Posterior cingulate gyrus (tissue), 11 donors: ENCODE measurements at regions not wholly inside any gene's neighbourhood (a gene's known extent, or its start where the extent isn't known, plus 50 kb on each side); places are given as distances from the start of the nearest gene placed in this dataset.

Experiments
- DNase-seq, 10 donors: peaks; one replicate each; pipeline versions ENCODE4 v3.0.0 to v3.0.0-alpha.2; 2020 to 2021; ENCODE audit warnings: mixed read lengths in 3 of 10
- intact Hi-C: fragments of 100-400 bp; cut with DNase I; formaldehyde crosslinking; loops from one replicate; pipeline ENCODE4 v1.15.1; 2023

DNA sequence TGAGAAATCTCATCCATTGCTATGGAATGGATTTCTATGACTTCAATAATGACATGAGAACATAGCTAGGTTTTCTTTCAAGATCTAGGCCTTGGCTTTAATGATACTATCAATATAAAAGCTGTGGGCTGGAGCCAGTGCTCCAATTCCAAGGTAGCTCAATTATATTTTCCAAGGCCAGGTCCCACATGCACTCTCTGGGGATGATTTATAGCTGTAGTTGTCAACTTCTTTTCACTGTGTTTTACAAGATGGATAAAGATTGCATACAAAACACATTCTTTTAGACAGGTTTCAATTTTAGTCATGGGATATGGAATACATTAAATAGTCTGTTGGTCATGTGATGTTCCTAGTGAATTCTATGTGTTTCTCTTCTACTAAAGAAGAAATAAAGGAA, 156.7 kb downstream of the DCAF12L1 start:
- intact Hi-C loops = no loop called here
- DNase-seq = no peak

DNA sequence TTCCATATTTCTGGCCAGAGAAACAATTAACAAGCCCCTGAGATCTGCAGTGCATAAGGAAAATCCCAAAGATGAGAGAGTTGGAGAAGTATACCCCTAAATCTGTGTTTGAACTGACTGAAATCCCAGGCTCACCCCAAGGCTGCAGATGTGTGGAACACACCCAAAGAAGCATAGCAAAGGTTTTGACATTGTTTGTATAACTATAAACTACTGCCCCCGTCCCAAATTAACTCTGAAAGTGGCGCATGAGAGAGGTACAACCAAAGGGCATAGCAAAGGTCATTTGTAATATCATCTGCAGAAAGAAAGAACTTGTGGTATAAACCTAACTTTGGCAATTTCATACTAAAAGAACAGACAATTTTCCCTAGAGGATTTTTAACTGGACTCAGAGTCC, 157.9 kb downstream of the DCAF12L1 start:
- intact Hi-C loops = no loop called here
- no peak for DNase-seq

DNA sequence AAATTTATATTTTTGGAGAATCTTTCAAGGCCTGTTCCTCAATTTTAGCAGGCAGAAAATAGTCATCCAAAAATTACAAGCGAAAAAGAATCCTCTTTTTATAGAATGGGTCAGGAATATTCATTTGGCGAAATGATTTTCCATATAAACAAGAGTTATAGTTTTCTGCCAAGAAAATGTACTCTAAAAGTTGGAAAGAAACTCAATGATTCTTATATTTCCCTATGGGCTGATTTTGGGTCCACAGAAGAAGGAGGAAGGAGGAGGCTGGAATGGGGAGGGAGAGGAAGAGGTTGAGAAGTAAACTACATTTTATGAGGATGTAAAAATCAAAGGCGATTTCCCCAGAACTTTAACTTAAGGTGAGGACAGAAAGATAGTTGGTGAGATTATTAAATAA, 159.3 kb downstream of the DCAF12L1 start:
- intact Hi-C loops = no loop called here
- DNase-seq = no peak

DNA sequence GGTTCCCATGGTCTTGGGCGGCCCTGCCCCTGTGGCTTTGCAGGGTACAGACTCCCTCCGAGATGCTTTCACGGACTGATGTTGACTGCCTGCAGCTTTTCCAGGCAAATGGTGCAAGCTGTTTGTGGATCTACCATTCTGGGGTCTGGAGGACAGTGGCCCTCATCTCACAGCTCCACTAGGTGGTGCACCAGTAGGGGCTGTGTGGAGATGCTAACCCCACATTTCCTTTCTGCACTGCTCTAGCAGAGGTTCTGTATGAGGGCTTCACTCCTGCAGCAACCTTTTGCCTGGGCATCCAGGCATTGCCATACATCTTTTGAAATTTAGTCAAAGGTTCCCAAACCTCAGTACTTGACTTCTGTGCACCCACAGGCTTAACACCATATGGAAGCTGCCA, 176.1 kb downstream of the DCAF12L1 start:
- peak in 1 of 10 donors; percentile 24 for DNase-seq
- intact Hi-C loops = no loop called here

DNA sequence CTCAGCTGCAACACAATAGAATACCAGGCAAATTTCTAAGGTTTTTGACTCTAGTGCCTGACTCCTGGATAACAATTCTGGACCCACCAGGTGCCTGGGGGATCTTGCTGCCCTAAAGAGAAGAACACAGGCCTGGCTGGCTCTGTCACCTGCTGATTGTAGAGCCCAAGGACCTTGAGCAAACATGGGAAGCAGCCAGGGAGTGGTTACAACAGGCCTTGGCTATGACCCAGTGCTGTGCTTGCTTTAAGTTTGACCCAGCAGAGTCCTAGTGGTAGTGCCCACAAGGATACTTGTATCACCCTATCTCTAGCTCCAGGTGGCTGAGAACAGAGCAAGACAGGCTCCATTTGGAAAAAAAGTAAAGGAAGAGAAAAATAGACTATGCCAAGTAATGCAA, 176.8 kb upstream of the DCAF12L2 start:
- intact Hi-C loops = no loop called here
- no peak for DNase-seq

DNA sequence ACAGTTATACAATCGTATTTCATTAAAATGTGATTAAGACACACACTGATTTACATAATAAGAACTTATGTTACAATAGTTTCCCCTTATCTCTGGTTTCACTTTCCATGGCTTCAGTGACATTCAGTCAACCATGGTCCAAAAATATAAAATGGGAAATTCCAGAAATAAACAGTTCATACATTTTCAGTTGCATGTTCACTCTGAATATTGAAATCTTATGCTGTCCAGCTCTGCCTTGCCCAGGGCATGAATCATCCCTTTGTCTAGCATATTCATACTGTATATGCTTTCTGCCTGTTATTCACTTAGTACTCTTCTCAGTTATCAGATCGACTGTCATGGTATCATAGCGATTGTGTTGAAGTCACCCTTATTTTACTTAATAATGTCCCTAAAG, 173.8 kb upstream of the DCAF12L2 start:
- DNase-seq = no peak
- intact Hi-C loops = no loop called here

DNA sequence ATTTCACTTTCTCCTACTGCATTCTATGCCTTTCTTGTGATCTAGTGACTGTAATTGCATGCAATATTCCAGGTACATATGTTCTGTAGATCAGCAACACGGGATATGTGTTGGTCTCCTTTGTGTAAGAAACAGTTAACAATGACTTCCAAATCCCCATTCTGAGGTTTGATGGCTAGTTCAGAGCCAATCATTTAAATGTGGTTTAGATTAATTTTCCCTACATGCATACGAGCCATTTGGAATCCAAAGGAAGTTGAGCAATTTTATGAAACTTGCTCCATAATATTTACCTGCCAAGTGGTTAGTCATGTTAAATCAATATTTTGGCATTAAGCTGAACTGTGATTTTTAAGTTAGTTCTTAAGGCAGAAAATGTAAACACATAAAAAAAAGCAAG, 172.8 kb upstream of the DCAF12L2 start:
- no peak for DNase-seq

DNA sequence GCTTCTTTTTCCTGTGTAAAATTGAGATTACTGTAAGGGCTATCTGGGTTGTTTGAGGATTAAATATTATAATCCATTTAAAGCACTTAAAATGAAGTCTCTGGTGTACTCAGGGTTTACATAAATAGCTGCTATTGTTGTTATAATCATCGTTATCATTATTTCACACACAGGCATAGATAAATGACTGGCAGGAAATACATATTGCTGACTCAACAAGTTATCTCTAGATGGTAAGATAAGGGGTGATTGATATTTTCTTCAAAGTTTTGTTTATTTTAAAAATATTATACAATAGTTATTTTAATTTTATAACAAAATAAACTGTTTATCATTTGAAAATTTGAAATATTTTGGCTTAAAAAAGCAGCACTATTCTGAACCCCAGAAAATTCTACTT, 134.3 kb upstream of the DCAF12L2 start:
- DNase-seq = no peak
- intact Hi-C loops = no loop called here

More for the DNA sequence above, 172.8 kb upstream of the DCAF12L2 start:
- intact Hi-C loops = no loop called here

DNA sequence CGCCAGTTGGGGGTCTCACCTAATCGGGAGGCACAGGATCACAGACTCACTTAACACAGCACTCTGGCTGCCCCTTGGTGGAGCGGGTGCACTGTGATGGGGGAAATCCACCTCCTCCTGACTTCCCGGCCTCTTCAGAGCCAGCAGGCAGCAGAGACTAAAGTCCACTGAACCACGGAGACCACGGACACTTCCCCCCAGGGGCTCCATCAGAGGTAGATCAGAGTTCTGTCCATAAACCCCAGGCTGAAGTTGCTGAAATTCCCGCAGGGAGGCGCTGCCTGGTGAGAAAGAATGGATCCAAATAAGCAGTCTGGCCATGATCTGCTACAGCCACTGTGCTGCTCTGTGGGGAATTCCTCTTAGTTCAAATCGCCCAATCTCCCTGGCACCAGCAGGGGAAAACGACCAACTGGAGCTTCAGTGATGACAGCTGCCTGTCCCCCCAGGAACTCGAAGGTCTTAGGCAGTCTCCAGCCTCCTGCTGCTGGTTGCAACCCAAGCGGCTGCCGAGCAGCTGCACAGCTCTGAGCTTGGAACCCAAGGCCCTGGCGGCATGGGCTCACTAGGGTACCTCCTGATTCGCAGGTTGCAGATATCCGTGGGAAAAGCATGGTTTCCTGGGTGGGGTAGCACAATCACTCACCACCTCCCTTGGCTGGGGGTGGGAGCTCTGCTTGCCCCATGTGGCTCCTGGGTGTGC, 106.9 kb upstream of the DCAF12L2 start:
- intact Hi-C loops = no loop called here
- peak in 3 of 10 donors; percentile 55 to 75 (median 71) for DNase-seq

DNA sequence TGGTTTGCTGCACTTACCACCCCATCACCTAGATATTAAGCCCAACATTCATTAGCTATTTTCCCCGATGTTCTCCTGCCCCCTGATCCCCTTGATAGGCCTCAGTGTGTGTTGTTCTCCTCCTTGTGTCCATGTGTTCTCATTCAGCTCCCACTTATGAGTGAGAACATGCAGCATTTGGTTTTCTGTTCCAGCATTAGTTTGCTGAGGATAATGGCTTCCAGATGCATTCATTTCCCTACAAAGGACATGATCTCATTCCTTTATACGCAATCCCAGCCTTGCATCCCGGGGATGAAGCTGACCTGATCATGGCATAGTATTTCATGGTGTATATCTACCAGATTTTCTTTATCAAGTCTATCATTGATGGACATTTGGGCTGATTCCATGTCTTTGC, 99.0 kb upstream of the DCAF12L2 start:
- intact Hi-C loops = no loop called here
- DNase-seq = no peak

DNA sequence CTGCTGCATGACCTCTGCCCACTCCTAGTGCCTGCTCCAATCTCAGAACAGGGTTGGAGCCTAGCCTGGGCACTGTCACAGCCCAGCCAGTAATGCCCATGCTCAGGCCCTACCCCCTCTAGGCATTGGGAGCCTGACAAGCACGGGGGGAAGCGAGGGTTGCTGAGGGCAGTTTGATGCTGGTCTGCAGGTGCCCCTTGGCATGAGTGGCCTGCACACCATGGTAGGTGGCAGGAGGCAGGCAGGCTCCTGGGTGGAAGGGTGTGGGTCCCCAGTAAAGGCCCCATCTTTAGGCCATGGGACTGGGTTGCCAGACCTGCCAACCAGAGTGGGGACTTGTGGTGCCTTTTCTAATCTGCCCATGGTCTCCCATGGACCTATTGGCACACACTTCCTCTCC, 72.1 kb upstream of the DCAF12L2 start:
- intact Hi-C loops = no loop called here
- DNase-seq = peak in 2 of 10 donors; percentile 53 to 76

DNA sequence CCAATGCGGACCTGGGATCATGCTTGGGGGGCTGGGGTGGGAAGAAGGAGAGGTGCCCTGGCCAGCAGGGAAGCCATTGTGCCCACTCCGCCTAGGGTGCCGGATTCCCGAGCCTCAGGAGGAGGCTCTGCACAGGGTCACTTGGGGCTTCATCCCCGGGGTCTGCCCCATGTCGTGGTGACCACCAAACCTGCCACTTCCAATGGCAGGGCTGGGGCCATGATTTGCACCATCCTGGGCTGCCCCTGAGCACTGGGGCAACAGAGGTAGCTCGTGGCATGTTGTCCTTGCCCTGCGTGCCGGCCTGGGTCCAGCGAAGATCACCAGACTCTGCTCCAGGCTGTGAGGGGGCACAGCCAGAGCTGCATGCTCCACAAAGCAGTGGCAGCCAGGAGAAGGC, 71.4 kb upstream of the DCAF12L2 start:
- DNase-seq = peak in 3 of 10 donors; percentile 57 to 63 (median 62)
- intact Hi-C loops = no loop called here
